OCI-LY7 (cell line): ENCODE measurements at regions not wholly inside any gene's neighbourhood (a gene's known extent, or its start where the extent isn't known, plus 50 kb on each side); places are given as distances from the start of the nearest gene placed in this dataset.

Source experiments
- BruUV-seq: library from RNA; stranded (reverse); fragments of 400-500 nt; replicated peaks from 2 replicates; lab custom pipeline; 2021; lab: Mats Ljungman, UMichigan
- CTCF ChIA-PET: fragments of 300-600 bp; sonication (Branson Sonifier 250); formaldehyde crosslinking; loops from one replicate; lab custom pipeline; 2022; ENCODE audit warnings: antibody characterized with exemption; ENCODE audit not compliant: unreplicated experiment; lab: Charles Lee
- POLR2A ChIA-PET: fragments of 300-600 bp; sonication (Branson Sonifier 250); formaldehyde crosslinking; loops from one replicate; lab custom pipeline; 2022; ENCODE audit warnings: antibody characterized with exemption; lab: Charles Lee
- DNase-seq: peaks from one replicate; pipeline ENCODE4 v3.0.0-alpha.2; 2015; ENCODE audit warnings: low spot score
- H2AFZ ChIP-seq: fragments of 200-600 bp; sonication (generic), shearing (Covaris generic); 2 replicates; pipeline ENCODE4 v1.6.1; 2014; ENCODE audit warnings: mild to moderate bottlenecking, antibody characterized with exemption, low read length, moderate library complexity
- H3K27ac ChIP-seq: fragments of 200-600 bp; sonication (generic); 2 replicates; pipeline ENCODE4 v1.5.1; 2014; ENCODE audit warnings: mixed run types, low read depth, mild to moderate bottlenecking, moderate library complexity, low read length, inconsistent platforms; ENCODE audit not compliant: poor library complexity, severe bottlenecking
- H3K36me3 ChIP-seq: fragments of 200-600 bp; sonication (generic); 2 replicates; pipeline ENCODE4 v1.6.1; 2014; ENCODE audit warnings: mild to moderate bottlenecking, antibody characterized with exemption, low read length, moderate library complexity, mixed read lengths; ENCODE audit not compliant: insufficient read depth
- H3K4me1 ChIP-seq: fragments of 200-600 bp; sonication (generic); 2 replicates; pipeline ENCODE4 v1.5.1; 2014; ENCODE audit warnings: mild to moderate bottlenecking, low read length; ENCODE audit not compliant: insufficient read depth, poor library complexity, severe bottlenecking
- H3K4me2 ChIP-seq: fragments of 200-600 bp; sonication (generic); 2 replicates; pipeline ENCODE4 v1.6.1; 2014; ENCODE audit warnings: mild to moderate bottlenecking, low read length
- H3K4me3 ChIP-seq: fragments of 200-600 bp; sonication (generic); 2 replicates; pipeline ENCODE4 v1.5.1; 2014; ENCODE audit warnings: mild to moderate bottlenecking, low read depth, low read length; ENCODE audit not compliant: poor library complexity, severe bottlenecking
- H3K79me2 ChIP-seq: fragments of 200-600 bp; sonication (generic); 2 replicates; pipeline ENCODE4 v1.6.1; 2016; ENCODE audit warnings: low read depth, mild to moderate bottlenecking, low read length, moderate library complexity, mixed read lengths; ENCODE audit not compliant: insufficient read depth
- H3K9me2 ChIP-seq: fragments of 200-600 bp; sonication (generic); 2 replicates; pipeline ENCODE4 v1.6.1; 2016; ENCODE audit warnings: mild to moderate bottlenecking, low read length, mixed read lengths; ENCODE audit not compliant: insufficient read depth
- H3K9me3 ChIP-seq: fragments of 200-600 bp; sonication (generic); 2 replicates; pipeline ENCODE4 v1.6.1; 2014; ENCODE audit warnings: mild to moderate bottlenecking, mixed run types, low read length, mixed read lengths
- H4K20me1 ChIP-seq: fragments of 200-600 bp; sonication (generic); 2 replicates; pipeline ENCODE4 v1.6.1; 2014; ENCODE audit warnings: mild to moderate bottlenecking, antibody characterized with exemption, low read length, moderate library complexity, mixed read lengths; ENCODE audit not compliant: insufficient read depth
- EZH2phosphoT487 ChIP-seq: fragments of 200-600 bp; sonication (generic); IDR thresholded peaks from 2 replicates; pipeline ENCODE4 v1.6.1; 2018; ENCODE audit warnings: low read depth, borderline replicate concordance, mild to moderate bottlenecking, mixed run types, antibody characterized with exemption, low read length, moderate library complexity, mixed read lengths
- intact Hi-C: fragments of 100-400 bp; cut with micrococcal nuclease; formaldehyde crosslinking; loops from one replicate; pipeline ENCODE4 v1.10.0; 2022; ENCODE audit not compliant: unreplicated experiment
- TF ChIP-seq, protein P1 (sequence below): fragments of 200-600 bp; sonication (generic); conservative IDR thresholded peaks from 2 replicates; pipeline ENCODE4 v1.5.1; 2014; ENCODE audit warnings: mild to moderate bottlenecking, antibody characterized with exemption, low read length, moderate library complexity, mixed read lengths

DNA sequence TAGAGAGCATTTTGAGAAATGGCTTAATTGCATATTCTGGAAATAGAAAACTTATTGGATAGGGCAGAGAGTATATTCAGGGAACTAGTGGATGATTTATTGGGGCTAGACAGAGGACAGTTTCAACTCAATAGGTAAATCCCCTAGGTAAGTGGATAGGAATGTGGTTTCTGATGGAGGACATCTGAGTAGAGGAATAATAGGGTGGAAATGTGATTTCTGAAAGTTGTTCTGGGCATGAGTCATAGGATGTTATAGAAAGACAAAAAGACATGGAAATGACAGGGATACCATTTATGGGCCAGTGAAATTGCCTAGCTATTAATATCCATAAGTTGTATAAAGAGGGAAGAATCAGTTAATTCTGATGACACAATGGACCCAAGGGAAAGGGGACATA is 563.3 kb upstream of the GOLIM4 start:
- H3K4me1 ChIP-seq: no peaks in the 10 kb centered on the region
- no peaks in the 10 kb centered on the region for H3K79me2 ChIP-seq
- H4K20me1 ChIP-seq: no peaks in the 10 kb centered on the region
- intact Hi-C loops: no loop called here
- H2AFZ ChIP-seq: no peak overlapping the region
- ChIA-PET POLR2A (interaction anchor here (0.7 kb wide), 1 partner anchor 36 kb away, joined by 3 read pairs; no protein-coding TSS in a partner anchor), CTCF (no interaction called here)
- H3K4me3 ChIP-seq: no peak overlapping the region
- TF ChIP-seq EZH2phosphoT487: no peak
- TF ChIP-seq, protein P1, sequence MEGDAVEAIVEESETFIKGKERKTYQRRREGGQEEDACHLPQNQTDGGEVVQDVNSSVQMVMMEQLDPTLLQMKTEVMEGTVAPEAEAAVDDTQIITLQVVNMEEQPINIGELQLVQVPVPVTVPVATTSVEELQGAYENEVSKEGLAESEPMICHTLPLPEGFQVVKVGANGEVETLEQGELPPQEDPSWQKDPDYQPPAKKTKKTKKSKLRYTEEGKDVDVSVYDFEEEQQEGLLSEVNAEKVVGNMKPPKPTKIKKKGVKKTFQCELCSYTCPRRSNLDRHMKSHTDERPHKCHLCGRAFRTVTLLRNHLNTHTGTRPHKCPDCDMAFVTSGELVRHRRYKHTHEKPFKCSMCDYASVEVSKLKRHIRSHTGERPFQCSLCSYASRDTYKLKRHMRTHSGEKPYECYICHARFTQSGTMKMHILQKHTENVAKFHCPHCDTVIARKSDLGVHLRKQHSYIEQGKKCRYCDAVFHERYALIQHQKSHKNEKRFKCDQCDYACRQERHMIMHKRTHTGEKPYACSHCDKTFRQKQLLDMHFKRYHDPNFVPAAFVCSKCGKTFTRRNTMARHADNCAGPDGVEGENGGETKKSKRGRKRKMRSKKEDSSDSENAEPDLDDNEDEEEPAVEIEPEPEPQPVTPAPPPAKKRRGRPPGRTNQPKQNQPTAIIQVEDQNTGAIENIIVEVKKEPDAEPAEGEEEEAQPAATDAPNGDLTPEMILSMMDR: no peak
- no peaks in the 10 kb centered on the region for H3K36me3 ChIP-seq
- no TSS peak for BruUV-seq
- DNase-seq: no peak
- no peaks in the 10 kb centered on the region for H3K9me2 ChIP-seq
- no peak overlapping the region for H3K4me2 ChIP-seq
- H3K9me3 ChIP-seq: no peaks in the 10 kb centered on the region
- no peak overlapping the region for H3K27ac ChIP-seq

DNA sequence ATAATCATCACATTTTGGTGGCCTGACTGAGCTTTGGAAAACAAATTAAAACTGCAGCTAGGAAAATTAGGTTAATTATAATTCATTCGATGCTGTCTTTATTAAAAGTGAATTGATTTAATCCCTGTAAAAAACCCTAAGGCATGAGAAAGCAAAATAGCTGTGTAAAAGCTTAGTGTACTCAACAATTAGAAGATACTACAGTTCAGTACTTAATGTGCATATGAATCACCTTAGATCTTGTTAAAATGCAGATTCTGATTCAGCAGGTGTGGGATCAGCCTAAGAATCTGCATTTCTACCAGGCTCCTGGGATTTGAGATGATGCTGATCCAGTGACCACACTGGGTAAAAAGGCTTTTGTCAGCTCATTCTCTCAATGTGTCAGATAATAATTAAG is 559.9 kb upstream of the GOLIM4 start:
- no peak overlapping the region for H3K4me3 ChIP-seq
- no peaks in the 10 kb centered on the region for H3K79me2 ChIP-seq
- intact Hi-C loops: no loop called here
- BruUV-seq: no TSS peak
- no peak overlapping the region for H2AFZ ChIP-seq
- POLR2A ChIA-PET: interaction anchor here (0.6 kb wide), 1 partner anchor 30 kb away, joined by 3 read pairs; no protein-coding TSS in a partner anchor
- TF ChIP-seq, protein P1: no peak
- TF ChIP-seq EZH2phosphoT487: no peak
- no peaks in the 10 kb centered on the region for H3K36me3 ChIP-seq
- CTCF ChIA-PET: no interaction called here
- no peaks in the 10 kb centered on the region for H3K9me3 ChIP-seq
- H4K20me1 ChIP-seq: no peaks in the 10 kb centered on the region
- no peak for DNase-seq
- H3K4me2 ChIP-seq: no peak overlapping the region
- H3K4me1 ChIP-seq: no peaks in the 10 kb centered on the region
- no peak overlapping the region for H3K27ac ChIP-seq
- no peaks in the 10 kb centered on the region for H3K9me2 ChIP-seq

DNA sequence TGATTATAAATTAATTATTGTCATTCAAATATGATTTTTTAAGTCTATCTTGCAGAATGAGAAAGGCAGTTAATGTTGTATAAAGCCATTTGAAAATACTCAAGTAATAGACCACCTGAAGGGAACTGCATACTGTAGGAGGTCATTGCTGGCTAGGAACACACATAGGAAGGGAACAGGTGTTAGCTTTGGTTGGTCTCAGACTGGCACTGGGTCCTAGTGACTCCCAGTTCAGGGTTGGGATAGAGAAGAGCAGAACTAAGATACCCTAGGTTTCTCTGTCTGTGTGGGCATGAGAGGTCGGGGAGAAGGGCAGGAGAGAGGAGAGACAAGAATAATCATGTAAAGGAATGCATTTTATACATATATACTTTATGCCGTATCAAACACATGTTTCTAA is 559.0 kb upstream of the GOLIM4 start:
- H3K27ac ChIP-seq: no peak overlapping the region
- POLR2A ChIA-PET: no interaction called here
- DNase-seq: no peak
- intact Hi-C loops: no loop called here
- no peaks in the 10 kb centered on the region for H3K36me3 ChIP-seq
- no peaks in the 10 kb centered on the region for H3K79me2 ChIP-seq
- BruUV-seq: no TSS peak
- no peaks in the 10 kb centered on the region for H3K9me2 ChIP-seq
- H3K4me2 ChIP-seq: no peak overlapping the region
- CTCF ChIA-PET: no interaction called here
- H2AFZ ChIP-seq: no peak overlapping the region
- no peak overlapping the region for H3K4me3 ChIP-seq
- H3K9me3 ChIP-seq: no peaks in the 10 kb centered on the region
- TF ChIP-seq EZH2phosphoT487: no peak
- TF ChIP-seq, protein P1: no peak
- H3K4me1 ChIP-seq: no peaks in the 10 kb centered on the region
- H4K20me1 ChIP-seq: no peaks in the 10 kb centered on the region
